ENCODE measurements at regions not wholly inside any gene's neighbourhood (a gene's known extent, or its start where the extent isn't known, plus 50 kb on each side); places are given as distances from the start of the nearest gene placed in this dataset.

GRCh38 chr11:128098781-128099180, 488.6 kb downstream of the ETS1 start:
- Histone ChIP-seq H3K9me3 (no peaks in the 10 kb centered on the region), H3K27ac (no peak overlapping the region), H3K4me1 (no peaks in the 10 kb centered on the region), H3K4me3 (no peak overlapping the region), H3K4me2 (no peak overlapping the region)
- ATAC-seq, result no peak
- ChIA-PET CTCF (no interaction called here), POLR2A (no interaction called here)
- FAIRE-seq, result no peak
- DNase-seq (ENCODE audit: low read depth in 1 of 2, low spot score in 1 of 2), result no peak
- no peak for TF ChIP-seq CBX2 (IDR thresholded peaks at IDR 0.05; ENCODE audit: borderline replicate concordance, low read depth)
- TF ChIP-seq MYC (IDR thresholded peaks at IDR 0.05; ENCODE audit: borderline replicate concordance, low read length), result no peak
- no peak for TF ChIP-seq BHLHE40 (IDR thresholded peaks at IDR 0.05; ENCODE audit: low read depth, low read length)
- TF ChIP-seq RNF2 (IDR thresholded peaks at IDR 0.05; ENCODE audit: borderline replicate concordance, low read depth), result no peak
- no peak for TF ChIP-seq ESRRA (IDR thresholded peaks at IDR 0.05; ENCODE audit: borderline replicate concordance, low read length)
- TF ChIP-seq JUN (IDR thresholded peaks at IDR 0.05), result no peak
- no peak for TF ChIP-seq CHD4 (IDR thresholded peaks at IDR 0.05; ENCODE audit: borderline replicate concordance)
- no peak for TF ChIP-seq FOSL2 (IDR thresholded peaks at IDR 0.05)
- TF ChIP-seq FOSL2 (CRISPR knock-in tag; IDR thresholded peaks at IDR 0.05), result no peak
- TF ChIP-seq POLR2AphosphoS2 (conservative IDR thresholded peaks at IDR 0.05; ENCODE audit: low read length), result no peak
- TF ChIP-seq TFCP2L1 (CRISPR knock-in tag; IDR thresholded peaks at IDR 0.05), result no peak
- no peak for TF ChIP-seq CTCF (IDR thresholded peaks at IDR 0.05)
- no peak for TF ChIP-seq HOXA7 (CRISPR knock-in tag; IDR thresholded peaks at IDR 0.05)
- no peak for TF ChIP-seq E2F6 (IDR thresholded peaks at IDR 0.05; ENCODE audit: borderline replicate concordance, low read depth)
- TF ChIP-seq HDAC2 (IDR thresholded peaks at IDR 0.05), result no peak
- TF ChIP-seq JUNB (IDR thresholded peaks at IDR 0.05), result no peak
- no peak for TF ChIP-seq ZNF302 (CRISPR knock-in tag; IDR thresholded peaks at IDR 0.05)
- no peak for TF ChIP-seq HOXB5 (CRISPR knock-in tag; IDR thresholded peaks at IDR 0.05)
- TF ChIP-seq FOXS1 (CRISPR knock-in tag; IDR thresholded peaks at IDR 0.05), result no peak
- TF ChIP-seq CEBPB (IDR thresholded peaks at IDR 0.05), result no peak
- 29% methylated on average over 1 of the region's 1 CpG for WGBS (ENCODE audit: missing lambda C conversion rate)

GRCh38 chr11:128095466-128095981, 491.8 kb downstream of the ETS1 start:
- FAIRE-seq, result no peak
- Histone ChIP-seq H3K4me1 (no peaks in the 10 kb centered on the region), H3K27ac (no peak overlapping the region), H3K4me3 (no peak overlapping the region), H3K9me3 (no peaks in the 10 kb centered on the region), H3K4me2 (no peak overlapping the region)
- TF ChIP-seq JUNB (IDR thresholded peaks at IDR 0.05) (no peak), MAZ (IDR thresholded peaks at IDR 0.05; ENCODE audit: borderline replicate concordance, low read depth, low read length) (no peak), RFX5 (IDR thresholded peaks at IDR 0.05) (no peak), SMC3 (IDR thresholded peaks at IDR 0.05) (no peak), ZFP36 (IDR thresholded peaks at IDR 0.05; ENCODE audit: borderline replicate concordance, partially characterized antibody) (no peak), ZSCAN20 (CRISPR knock-in tag; IDR thresholded peaks at IDR 0.05) (no peak), EP300 (IDR thresholded peaks at IDR 0.05) (no peak), TFCP2L1 (CRISPR knock-in tag; IDR thresholded peaks at IDR 0.05) (no peak), ESRRA (IDR thresholded peaks at IDR 0.05; ENCODE audit: borderline replicate concordance, low read length) (no peak), FOSL2 (IDR thresholded peaks at IDR 0.05) (no peak), FOSL2 (CRISPR knock-in tag; IDR thresholded peaks at IDR 0.05) (no peak), FOSB (CRISPR knock-in tag; IDR thresholded peaks at IDR 0.05) (no peak), EHF (CRISPR knock-in tag; IDR thresholded peaks at IDR 0.05) (no peak), HEYL (CRISPR knock-in tag; IDR thresholded peaks at IDR 0.05) (no peak)
- TF ChIP-seq, protein P1, sequence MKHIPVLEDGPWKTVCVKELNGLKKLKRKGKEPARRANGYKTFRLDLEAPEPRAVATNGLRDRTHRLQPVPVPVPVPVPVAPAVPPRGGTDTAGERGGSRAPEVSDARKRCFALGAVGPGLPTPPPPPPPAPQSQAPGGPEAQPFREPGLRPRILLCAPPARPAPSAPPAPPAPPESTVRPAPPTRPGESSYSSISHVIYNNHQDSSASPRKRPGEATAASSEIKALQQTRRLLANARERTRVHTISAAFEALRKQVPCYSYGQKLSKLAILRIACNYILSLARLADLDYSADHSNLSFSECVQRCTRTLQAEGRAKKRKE (CRISPR knock-in tag; IDR thresholded peaks at IDR 0.05; ENCODE audit: low read depth), result no peak
- TF ChIP-seq, protein P2, sequence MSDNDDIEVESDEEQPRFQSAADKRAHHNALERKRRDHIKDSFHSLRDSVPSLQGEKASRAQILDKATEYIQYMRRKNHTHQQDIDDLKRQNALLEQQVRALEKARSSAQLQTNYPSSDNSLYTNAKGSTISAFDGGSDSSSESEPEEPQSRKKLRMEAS (IDR thresholded peaks at IDR 0.05), result no peak
- TF ChIP-seq, protein P3, sequence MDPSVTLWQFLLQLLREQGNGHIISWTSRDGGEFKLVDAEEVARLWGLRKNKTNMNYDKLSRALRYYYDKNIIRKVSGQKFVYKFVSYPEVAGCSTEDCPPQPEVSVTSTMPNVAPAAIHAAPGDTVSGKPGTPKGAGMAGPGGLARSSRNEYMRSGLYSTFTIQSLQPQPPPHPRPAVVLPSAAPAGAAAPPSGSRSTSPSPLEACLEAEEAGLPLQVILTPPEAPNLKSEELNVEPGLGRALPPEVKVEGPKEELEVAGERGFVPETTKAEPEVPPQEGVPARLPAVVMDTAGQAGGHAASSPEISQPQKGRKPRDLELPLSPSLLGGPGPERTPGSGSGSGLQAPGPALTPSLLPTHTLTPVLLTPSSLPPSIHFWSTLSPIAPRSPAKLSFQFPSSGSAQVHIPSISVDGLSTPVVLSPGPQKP (IDR thresholded peaks at IDR 0.05; ENCODE audit: low read depth, low read length), result no peak
- ChIA-PET CTCF (no interaction called here), POLR2A (no interaction called here)
- peak; percentile 54; a peak in 5 of 6 replicates for ATAC-seq
- WGBS (ENCODE audit: missing lambda C conversion rate), result 20% methylated on average over 2 of the region's 2 CpGs
- DNase-seq (ENCODE audit: low read depth in 1 of 2, low spot score in 1 of 2), result peak in 1 of 2 experiments; percentile 45
